ENCODE measurements at regions not wholly inside any gene's neighbourhood (a gene's known extent, or its start where the extent isn't known, plus 50 kb on each side); places are given as distances from the start of the nearest gene placed in this dataset.

GRCh38 chr7:12814828-12815227 is 127.4 kb downstream of the ARL4A start:
- TF ChIP-seq CTCF (IDR thresholded peaks at IDR 0.05 in 2 of 3, conservative IDR thresholded peaks at IDR 0.05 in 1 of 3; ENCODE audit: borderline replicate concordance in 1 of 3, insufficient read depth in 1 of 3, low read depth in 2 of 3, low read length in 2 of 3): no peak
- no peak for TF ChIP-seq EZH2 (IDR thresholded peaks at IDR 0.05)
- TF ChIP-seq SIN3A (IDR thresholded peaks at IDR 0.05; ENCODE audit: low read depth): no peak
- no peak for TF ChIP-seq POLR2AphosphoS5 (IDR thresholded peaks at IDR 0.05; ENCODE audit: low read depth, low read length)
- no peak for TF ChIP-seq RAD21 (IDR thresholded peaks at IDR 0.05; ENCODE audit: low read depth)
- TF ChIP-seq POLR2A (IDR thresholded peaks at IDR 0.05; ENCODE audit: borderline replicate concordance, extremely low read depth, insufficient read depth, insufficient read length): no peak
- no peak for TF ChIP-seq FOSL1 (IDR thresholded peaks at IDR 0.05; ENCODE audit: low read depth)
- no peak for TF ChIP-seq ZBTB33 (IDR thresholded peaks at IDR 0.05; ENCODE audit: extremely low read depth, insufficient replicate concordance, low read length)
- no peak for TF ChIP-seq EZH2phosphoT487 (IDR thresholded peaks at IDR 0.05; ENCODE audit: borderline replicate concordance)
- no peak for TF ChIP-seq SRF (IDR thresholded peaks at IDR 0.05; ENCODE audit: low read depth)
- TF ChIP-seq ZNF274 (IDR thresholded peaks at IDR 0.05; ENCODE audit: low read depth, low read length): no peak

Data from HCT116 (cell line).